Sigmoid colon (tissue), 4 donors: ENCODE measurements at regions not wholly inside any gene's neighbourhood (a gene's known extent, or its start where the extent isn't known, plus 50 kb on each side); places are given as distances from the start of the nearest gene placed in this dataset.

Source experiments
- EP300 ChIP-seq, 4 donors: sonication (generic); formaldehyde crosslinking; IDR thresholded peaks; one replicate each; pipeline ENCODE4 v1.6.1; 2017; ENCODE audit warnings: antibody characterized with exemption in 4 of 4
- POLR2A ChIP-seq, 2 donors: fragments of 450-650 bp; IDR thresholded peaks; one replicate each; pipeline ENCODE4 v1.6.1; 2016; ENCODE audit warnings: antibody characterized with exemption in 2 of 2, mild to moderate bottlenecking in 2 of 2, moderate library complexity in 2 of 2
- POLR2AphosphoS5 ChIP-seq, 4 donors: sonication (generic); formaldehyde crosslinking; IDR thresholded peaks; one replicate each; pipeline ENCODE4 v1.6.1; 2017; ENCODE audit warnings: antibody characterized with exemption in 4 of 4
- TF ChIP-seq, protein P1 (sequence below), 4 experiments: fragments of 450-650 bp in 3 of 4; fragments of 200-600 bp in 1 of 4; IDR thresholded peaks; one replicate each; pipeline ENCODE4 v1.5.1; 2016 to 2019; ENCODE audit warnings: antibody characterized with exemption in 4 of 4, mild to moderate bottlenecking in 3 of 4, moderate library complexity in 2 of 4

- TF ChIP-seq, protein P1, sequence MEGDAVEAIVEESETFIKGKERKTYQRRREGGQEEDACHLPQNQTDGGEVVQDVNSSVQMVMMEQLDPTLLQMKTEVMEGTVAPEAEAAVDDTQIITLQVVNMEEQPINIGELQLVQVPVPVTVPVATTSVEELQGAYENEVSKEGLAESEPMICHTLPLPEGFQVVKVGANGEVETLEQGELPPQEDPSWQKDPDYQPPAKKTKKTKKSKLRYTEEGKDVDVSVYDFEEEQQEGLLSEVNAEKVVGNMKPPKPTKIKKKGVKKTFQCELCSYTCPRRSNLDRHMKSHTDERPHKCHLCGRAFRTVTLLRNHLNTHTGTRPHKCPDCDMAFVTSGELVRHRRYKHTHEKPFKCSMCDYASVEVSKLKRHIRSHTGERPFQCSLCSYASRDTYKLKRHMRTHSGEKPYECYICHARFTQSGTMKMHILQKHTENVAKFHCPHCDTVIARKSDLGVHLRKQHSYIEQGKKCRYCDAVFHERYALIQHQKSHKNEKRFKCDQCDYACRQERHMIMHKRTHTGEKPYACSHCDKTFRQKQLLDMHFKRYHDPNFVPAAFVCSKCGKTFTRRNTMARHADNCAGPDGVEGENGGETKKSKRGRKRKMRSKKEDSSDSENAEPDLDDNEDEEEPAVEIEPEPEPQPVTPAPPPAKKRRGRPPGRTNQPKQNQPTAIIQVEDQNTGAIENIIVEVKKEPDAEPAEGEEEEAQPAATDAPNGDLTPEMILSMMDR (IDR thresholded peaks at IDR 0.05), result no peak
- TF ChIP-seq EP300 (IDR thresholded peaks at IDR 0.05), result no peak
- no peak for TF ChIP-seq POLR2AphosphoS5 (IDR thresholded peaks at IDR 0.05)
- TF ChIP-seq POLR2A (IDR thresholded peaks at IDR 0.05), result no peak
Measured at GRCh38 chr6:80932359-80932758, 820.1 kb downstream of the TENT5A start.
